ENCODE measurements at regions not wholly inside any gene's neighbourhood (a gene's known extent, or its start where the extent isn't known, plus 50 kb on each side); places are given as distances from the start of the nearest gene placed in this dataset.

DNA sequence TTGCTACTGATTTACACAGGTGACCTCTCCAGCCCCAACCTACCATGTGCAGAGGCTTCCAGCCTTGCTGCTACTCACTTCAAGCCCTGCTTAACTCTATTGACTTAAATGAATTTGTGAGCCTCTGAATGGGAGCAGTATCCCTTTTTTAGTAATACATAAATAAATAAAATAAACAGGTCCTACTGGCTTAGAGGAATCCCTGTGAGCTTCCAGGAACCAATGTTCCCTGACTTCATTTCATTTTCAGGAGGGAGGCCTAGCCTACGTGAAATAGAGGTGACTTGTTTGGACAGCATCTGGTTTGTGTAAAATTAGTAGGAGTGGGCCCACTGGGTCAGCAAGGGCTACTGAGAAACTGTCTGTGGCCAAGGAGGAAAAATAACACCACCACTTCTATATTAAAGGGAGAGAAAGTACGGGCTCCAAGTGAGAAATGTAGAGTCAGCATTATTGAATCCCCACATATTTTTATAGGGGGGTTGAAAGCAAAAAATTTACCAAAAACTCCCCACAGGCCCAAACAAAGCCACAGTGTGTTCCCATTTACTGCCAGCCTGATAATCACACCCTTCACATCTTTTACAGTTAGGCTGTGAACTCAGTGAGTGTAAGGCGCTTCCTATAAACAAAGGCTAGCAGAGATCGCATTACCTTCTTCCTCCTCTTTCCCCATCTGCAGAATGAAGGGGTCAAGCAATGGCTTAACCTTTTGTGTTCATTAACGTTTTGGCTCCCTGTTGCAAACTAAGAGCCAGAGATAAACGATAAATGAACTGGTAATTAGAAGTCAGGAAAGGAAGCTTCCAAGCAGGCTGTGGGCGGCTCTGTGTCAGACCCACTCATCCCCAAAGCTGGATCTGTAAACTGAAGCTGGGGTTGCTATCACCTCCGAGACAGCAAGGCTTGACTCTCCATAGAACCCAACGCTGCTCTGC, 138.8 kb upstream of the LIFR start:
- TF ChIP-seq POLR2A (IDR thresholded peaks at IDR 0.05) (no peak), POLR2AphosphoS5 (IDR thresholded peaks at IDR 0.05) (no peak), EP300 (IDR thresholded peaks at IDR 0.05) (no peak)
- TF ChIP-seq, protein P1, sequence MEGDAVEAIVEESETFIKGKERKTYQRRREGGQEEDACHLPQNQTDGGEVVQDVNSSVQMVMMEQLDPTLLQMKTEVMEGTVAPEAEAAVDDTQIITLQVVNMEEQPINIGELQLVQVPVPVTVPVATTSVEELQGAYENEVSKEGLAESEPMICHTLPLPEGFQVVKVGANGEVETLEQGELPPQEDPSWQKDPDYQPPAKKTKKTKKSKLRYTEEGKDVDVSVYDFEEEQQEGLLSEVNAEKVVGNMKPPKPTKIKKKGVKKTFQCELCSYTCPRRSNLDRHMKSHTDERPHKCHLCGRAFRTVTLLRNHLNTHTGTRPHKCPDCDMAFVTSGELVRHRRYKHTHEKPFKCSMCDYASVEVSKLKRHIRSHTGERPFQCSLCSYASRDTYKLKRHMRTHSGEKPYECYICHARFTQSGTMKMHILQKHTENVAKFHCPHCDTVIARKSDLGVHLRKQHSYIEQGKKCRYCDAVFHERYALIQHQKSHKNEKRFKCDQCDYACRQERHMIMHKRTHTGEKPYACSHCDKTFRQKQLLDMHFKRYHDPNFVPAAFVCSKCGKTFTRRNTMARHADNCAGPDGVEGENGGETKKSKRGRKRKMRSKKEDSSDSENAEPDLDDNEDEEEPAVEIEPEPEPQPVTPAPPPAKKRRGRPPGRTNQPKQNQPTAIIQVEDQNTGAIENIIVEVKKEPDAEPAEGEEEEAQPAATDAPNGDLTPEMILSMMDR (IDR thresholded peaks at IDR 0.05), result no peak
